GM21381 (cell line): ENCODE measurements at regions not wholly inside any gene's neighbourhood (a gene's known extent, or its start where the extent isn't known, plus 50 kb on each side); places are given as distances from the start of the nearest gene placed in this dataset.
A peak's percentile ranks its signal among the peaks of the same experiment; 100 is the strongest.
"Not testable (repeated sequence)": the region's sequence is repeated elsewhere in the genome, so short reads cannot be mapped to it uniquely, and the experiment has no call there.

Source experiments
- ATAC-seq: cut with Tn5 transposase; IDR thresholded peaks from one replicate; pipeline ENCODE4 v1.9.1; 2021; ENCODE audit warnings: mild to moderate bottlenecking, moderate library complexity; ENCODE audit not compliant: unreplicated experiment

- ATAC-seq = no peak
Measured at GRCh38 chr11:19419021-19419750, 178.4 kb upstream of the E2F8 start.

- ATAC-seq = no peak
Measured at GRCh38 chr11:19418221-19418620, 177.5 kb upstream of the E2F8 start.

GRCh38 chr11:19412070-19412469 lies 171.3 kb upstream of the E2F8 start:
- ATAC-seq = not testable (repeated sequence)

DNA sequence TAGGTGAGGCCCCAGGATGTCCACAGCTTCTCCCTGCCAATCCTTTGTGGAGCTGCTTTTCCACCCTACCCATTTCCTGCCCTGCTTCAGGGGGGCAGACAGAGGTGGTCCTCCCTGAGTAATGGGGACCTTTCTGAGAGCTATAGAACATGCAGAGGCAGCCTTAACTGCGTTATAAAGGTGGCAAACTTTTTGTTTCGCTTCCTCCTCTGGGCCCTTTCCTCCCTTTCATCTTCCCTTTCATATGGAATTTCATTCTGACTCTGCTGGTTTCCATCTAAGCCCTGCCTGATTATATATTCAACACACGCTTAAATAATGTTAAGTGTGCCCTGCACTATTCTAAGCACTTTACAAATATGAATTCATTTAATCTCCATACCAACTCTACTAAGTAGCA lies 169.3 kb upstream of the E2F8 start:
- ATAC-seq = peak; percentile 65

- no peak for ATAC-seq
Measured at GRCh38 chr11:19409307-19409706, 168.6 kb upstream of the E2F8 start.

GRCh38 chr11:19407677-19408270 lies 167.0 kb upstream of the E2F8 start:
- ATAC-seq = no peak

GRCh38 chr11:19405966-19406365 lies 165.2 kb upstream of the E2F8 start:
- ATAC-seq = no peak

DNA sequence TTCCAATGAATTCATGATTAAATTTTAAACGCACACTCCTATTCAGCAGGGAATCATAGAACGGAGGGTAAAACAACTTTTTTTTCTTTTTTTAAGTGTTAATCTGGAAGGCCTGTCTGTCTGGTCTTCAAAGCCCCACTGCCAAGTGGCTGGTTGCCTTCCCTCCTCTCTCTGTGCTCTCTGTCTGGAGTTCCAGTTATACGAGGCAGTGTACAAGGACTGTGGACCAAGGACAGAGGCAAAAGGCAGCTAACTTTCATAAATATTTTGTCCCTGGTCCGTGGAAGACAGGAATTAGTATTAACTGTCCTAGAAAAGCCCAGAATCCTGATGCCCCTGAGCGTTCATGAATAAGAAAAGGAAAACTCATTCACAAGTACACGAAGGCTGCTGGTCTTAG lies 164.0 kb upstream of the E2F8 start:
- no peak for ATAC-seq

GRCh38 chr11:19403196-19403895 lies 162.6 kb upstream of the E2F8 start:
- no peak for ATAC-seq

DNA sequence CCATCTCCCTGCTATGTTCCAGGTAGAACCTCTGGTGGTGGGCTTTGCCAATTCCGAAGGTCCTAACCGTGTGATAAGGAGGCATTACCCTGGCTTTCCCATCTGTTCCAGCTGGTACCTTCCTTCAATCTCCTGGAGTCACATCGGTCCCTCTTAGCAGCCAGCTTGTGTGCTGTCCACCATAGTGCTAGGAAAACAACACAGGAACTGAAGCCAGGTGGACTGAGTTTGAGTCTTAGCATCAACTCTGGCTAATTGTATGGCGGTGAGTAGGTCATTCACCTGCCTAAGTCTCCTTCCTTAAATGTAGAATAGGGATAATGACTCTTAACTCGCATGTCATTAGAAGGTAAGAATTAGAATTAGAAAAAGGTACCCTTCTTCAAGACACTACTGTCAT lies 159.6 kb upstream of the E2F8 start:
- no peak for ATAC-seq

GRCh38 chr11:19398772-19399527 lies 158.2 kb upstream of the E2F8 start:
- no peak for ATAC-seq

- no peak for ATAC-seq
Measured at GRCh38 chr11:19398273-19398672, 157.5 kb upstream of the E2F8 start.

DNA sequence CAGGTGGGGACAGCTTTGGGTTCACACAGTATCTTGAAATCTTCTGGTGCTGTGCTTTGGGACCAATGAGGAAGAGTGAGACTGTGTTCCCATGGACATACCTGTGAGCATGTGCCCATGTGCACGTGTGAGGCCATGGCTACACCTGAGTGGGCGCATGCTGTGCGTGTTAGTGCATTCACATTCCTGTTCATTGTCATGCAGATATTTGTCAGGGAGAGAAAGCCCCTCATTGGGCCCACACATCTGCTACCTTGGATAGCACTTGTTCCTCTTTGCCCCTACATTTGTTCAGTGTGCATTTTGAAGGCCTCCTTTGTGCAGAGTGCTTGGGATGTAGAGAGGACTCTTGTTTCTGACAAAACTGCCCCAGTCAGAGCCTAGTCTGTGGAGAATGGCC lies 154.3 kb upstream of the E2F8 start:
- ATAC-seq = no peak

DNA sequence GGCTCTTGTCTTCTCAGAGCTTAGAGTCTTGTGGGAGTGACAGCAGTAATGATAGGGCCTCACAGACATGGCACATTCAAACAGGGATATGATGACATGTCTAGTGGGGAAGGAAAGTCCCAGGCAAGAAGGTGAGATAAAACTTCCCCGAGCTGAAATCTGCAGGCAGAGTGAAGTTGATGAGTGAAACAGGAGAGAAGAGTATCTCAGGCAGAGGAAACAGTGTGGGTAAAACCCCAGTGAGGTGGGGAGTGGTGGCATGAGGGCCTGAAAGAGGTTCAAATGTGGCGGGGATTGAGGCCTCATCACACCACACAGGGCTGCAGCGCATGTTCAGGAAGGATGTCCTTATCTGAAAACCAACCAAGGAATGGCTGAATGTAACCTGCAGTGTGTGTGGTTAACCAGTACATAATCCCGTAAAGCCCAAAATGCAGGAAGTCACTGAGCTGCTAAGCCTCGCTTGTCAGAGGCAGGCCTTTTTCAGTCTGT lies 153.8 kb upstream of the E2F8 start:
- ATAC-seq = peak; percentile 60

GRCh38 chr11:19393941-19394340 lies 153.2 kb upstream of the E2F8 start:
- ATAC-seq = no peak

DNA sequence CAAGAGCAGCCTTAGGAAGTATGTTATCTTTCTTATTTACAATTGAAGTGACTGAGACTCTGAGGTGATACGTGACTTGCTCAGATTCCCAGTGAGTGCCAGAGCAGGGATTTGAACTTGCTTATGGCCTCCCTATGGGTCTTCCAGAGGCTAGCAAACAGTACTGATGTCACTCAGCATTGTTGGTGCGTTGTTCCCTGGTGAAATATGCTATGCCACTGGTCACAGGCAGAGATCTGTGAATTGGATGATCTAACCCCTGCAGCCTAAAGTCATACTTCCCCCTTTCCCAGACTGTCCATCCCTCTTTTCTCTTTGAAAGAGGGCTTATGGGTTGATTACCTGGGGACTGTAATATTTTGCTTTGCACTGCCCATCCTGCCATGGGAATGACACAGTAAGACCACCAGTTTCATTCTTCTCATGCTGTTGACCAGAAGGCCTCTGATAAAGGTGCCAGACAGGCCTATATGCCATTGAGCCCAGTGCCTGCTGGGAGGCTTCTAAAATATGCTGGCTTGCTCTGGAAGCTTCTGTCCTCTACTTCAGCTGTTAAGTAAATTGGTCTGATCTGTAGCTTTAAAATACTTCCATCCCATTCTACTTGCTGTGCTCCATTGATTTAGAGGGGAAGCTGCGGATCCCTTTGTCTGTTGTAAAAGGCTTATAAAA lies 152.2 kb upstream of the E2F8 start:
- no peak for ATAC-seq

GRCh38 chr11:19392321-19392720 lies 151.6 kb upstream of the E2F8 start:
- ATAC-seq = no peak

DNA sequence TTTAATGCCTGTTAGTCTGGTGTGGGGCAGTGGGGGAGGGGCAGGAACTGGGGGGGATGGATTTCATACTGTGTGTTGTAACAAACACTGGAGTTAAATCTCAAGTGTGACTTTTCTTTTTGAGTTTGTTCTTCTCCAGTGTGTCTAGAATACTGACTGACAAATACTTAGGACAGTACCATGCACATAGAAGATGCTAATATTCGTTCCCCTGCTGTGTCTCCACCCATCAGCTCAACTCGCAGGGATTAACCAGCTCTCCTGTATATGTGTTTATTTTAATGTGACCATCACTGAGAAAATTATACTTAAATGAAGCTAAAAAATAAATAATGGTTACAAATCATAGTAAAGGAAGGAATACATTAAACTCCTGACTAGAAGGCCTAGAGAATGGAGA lies 150.9 kb upstream of the E2F8 start:
- no peak for ATAC-seq

DNA sequence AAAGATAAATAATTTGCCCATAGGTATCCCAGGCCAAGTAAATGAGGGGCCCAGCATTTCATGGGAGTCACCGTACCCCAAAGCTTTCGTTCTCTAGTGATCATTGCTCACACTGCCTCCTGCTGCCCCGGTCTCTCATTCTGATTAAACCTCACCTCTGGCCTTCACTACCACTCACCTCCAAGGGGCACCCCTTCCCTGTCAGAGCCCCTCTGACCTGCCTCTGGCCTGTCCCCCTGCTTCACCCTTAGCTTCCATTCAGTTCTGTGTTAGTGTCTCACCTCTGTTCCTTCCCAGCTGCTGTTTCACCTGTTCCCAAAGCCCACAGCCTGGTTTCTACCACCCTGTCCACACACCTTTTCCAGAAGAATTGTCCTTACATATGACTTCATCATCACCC lies 150.3 kb upstream of the E2F8 start:
- ATAC-seq = no peak

GRCh38 chr11:19389787-19390303 lies 149.1 kb upstream of the E2F8 start:
- no peak for ATAC-seq
